HG02884 (cell line): ENCODE measurements at regions not wholly inside any gene's neighbourhood (a gene's known extent, or its start where the extent isn't known, plus 50 kb on each side); places are given as distances from the start of the nearest gene placed in this dataset.

Experiments used
- ATAC-seq: cut with Tn5 transposase; IDR thresholded peaks from one replicate; pipeline ENCODE4 v1.9.1; 2021; ENCODE audit warnings: mild to moderate bottlenecking, moderate library complexity; ENCODE audit not compliant: unreplicated experiment

DNA sequence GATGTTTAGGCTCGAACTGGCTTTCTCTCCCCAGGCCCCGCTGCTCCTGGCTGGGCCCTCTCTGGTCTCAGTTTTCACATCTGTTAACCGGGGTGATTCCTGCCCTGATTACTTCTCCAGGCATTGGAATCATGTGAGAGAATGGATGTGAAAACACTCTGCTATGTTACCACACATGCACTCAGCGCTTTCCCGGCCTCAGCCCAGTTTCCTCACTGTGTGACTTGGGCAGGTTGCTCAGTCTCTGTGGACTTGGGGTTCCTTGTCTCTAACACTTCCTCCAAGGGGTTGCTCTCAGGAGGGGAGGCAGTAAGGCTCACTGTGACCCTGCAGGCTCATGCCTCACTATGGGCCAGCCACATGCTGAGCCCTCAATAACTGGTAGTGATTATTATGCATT is 230.4 kb upstream of the HS6ST1 start:
- ATAC-seq, result no peak

DNA sequence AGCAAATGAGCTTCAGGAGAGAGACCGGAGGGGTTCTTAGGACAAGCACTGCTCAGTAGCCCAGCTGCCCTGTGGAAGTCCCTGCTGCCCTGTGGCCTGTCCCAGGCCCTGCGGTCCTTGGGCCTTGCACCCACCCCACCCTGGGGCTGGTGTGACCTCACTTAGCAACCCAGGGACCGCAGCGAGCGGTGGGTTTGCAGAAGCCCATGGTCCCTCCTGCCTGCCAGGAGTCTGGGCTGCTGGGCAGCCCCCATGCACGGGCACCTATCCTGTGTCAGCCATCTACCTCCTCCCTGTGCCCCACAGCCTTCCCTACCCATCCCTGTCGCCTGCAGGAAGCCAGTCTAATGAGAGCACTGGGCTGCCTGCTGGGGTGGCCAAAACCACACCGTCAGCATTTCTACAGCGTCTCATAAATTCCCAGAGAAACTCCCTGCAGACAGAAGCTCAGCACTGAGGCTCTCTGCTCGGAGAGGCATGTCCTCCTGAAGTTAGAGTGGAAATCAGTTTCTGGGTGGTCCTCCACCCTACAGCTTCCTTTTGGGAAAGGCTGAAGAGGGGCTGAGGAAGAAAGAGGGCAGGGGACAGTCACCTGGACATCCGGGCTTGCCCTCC is 231.1 kb upstream of the HS6ST1 start:
- ATAC-seq, result no peak

DNA sequence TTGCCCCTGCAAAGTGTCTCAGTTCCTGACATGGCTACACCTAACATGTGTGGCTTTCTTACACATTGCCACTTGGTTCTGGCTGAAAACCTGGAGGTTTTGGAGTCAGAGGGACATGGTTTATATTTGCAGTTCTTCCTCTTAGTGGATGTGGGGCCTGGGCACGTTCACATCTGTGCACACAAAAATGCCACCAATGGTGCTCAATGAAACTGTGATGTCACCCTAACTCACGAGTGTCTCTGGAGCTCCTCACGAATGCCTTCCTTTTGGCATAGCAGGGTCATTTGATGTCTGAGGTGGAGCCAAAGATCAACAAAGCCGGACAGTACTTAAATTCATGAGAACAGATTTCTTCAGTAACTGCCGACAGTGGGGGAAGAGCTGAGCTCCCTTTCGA is 231.7 kb upstream of the HS6ST1 start:
- no peak for ATAC-seq

DNA sequence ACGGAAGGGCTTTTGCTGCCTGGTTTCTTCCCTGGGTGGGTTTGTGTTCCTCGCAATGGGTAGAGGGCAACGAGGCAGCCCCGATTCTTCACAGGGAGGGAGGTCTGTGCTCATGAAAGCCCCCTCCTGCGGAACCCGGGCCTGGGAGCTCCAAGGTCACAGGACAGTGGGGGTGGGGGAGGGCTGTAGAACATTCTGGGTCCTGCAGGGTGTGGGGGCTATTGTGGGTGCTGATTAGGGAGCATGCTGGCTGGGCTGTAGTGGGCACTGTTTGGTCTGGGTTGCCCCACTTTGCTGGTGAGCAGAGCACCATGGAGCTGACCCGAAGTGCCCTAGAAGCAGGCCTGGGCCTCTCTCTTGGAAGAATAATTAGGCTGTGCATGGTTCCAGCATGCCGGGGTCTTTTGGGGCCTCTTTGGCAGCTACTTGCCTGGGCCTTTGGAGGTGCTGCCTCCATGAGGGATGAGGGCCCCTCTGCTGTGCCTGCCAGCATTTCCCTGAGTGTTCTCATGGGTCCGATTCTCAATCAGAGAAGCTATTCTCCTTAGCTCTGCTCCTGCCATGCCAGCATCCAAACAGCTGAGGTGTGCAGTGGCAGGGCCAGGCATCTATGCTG is 232.2 kb upstream of the HS6ST1 start:
- no peak for ATAC-seq

DNA sequence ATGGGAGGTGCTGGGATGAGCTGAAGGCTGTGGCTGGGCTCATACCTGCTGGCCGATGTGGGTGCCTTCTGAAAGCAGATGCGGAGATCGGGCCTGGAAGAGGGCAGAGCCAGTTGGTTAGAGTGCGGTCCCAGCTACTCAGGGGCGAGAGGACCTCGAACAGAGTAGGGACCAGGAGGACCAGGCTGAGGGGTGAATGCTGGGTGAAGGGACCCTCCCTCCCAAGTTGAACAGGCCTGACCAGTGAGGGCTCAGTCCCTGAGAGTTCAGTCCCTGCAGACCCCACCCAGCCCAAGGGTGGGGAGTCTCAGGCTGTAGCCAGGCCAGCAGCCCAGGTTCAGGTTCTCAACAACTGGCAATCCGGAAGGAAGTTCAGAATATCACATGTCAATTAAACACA is 232.8 kb upstream of the HS6ST1 start:
- ATAC-seq, result no peak

DNA sequence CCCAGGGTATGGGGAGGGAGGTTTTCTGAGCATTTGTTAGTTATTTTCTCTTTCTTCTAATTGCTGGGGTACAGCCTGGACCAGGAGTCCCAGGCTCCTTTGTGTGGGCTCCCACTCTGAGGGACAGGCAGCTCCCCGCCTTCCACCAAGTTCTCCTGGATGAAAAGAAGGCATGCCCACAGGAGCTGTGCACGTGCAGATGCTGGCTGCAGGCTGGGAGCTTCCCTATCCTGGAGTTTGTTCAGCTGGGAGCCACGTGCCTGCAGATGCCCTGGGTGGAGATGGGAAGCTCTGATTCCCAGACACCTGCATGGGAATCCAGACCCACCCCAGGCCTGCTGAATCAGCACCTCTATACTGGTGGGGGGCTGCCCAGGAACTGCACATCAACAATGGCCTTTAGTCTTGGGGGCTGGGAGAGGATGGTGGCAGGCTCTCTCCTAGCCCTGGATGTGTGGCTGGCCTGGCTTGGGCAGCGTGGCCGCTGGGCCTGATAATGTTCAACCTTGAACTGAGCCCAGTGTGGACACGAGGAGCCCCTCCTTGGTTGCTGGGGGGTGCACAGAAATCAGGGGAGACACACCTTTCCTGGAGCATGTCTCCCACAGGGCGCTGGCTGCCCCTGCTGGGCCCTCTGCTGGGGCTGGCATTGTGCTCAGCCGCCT is 233.6 kb upstream of the HS6ST1 start:
- ATAC-seq, result no peak

DNA sequence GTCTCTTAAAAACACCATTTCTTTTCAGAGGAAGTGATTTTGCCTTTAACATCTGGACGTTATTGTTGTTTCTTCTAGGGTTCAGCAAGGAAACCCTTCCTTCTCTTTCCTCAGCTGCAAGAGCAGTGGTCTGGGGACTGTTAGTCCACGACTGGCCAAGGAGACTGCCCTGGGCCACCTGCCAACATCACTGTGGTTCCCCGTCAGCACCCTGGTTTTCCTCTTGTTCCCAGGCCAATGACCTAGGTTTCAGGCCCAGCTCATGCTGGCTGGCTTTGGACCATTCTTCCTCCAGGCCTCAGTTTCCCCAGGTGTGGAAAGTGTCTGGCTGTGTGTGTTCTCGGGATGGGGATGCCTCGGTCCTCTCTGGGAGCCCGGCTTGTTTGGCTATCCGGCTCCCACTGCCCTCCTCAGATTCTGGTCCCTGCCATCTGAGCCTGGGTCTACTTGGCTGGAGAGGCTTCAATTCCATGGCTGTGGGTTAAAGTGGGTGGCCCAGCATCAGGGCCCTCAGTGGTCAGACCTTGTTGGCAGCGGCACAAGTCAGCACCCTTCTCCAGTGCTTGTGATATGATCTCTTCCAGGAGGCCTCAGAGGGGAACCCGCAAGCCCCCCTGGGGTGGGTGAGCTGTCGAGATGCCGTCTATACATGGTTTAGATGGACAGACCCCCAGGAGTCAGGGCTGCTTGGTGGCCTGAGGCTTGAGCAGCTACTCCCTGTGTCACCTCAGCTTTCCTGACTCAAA is 234.3 kb upstream of the HS6ST1 start:
- ATAC-seq, result no peak

DNA sequence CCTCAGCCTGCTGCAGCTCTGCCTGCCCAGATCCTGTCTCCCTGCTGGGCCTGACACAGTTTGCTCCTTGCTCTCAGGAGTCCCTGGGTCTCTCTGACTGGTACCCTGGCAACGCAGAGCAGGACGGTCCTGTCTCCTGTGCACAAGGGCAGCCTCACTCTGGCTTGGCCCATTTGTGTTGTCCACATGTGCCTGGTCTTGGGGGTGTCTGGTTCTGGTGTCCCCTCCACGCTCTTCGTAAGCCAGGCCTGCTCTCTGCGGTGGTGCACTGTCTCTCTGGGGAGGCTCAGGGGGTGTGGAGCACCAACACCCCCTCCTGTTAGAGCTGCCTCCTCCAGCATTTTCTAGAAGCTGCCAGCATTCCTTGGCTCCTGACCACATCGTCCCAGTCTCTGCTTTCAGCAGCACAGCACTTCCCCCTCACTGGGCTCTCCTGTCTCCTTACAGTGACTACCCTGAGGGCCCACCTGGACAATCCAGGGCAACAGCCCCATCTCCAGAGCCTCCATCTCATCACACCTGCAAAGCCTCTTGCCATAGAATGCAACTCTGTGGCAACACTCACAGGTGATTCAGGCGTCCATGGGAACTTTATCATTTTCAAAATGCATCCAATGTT is 235.6 kb upstream of the HS6ST1 start:
- no peak for ATAC-seq

DNA sequence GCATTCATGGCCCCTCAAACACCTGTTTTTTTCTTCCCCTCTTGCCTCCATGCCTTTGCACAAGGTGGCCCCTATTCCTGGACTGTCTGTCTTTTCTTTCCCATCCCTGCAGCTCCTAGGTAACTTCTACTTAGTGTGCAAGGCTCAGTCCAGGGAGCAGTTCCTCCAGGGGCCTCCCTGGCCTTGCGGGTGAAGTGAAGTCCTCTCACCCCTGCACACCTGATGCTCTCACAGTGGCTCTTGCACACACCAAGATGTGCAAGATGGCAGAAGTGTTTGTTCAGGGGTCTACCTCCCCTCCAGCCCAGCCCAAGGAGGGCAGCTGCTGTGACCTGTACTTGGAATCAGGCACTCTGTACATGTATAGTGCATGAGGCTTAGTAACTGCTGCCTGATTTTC is 236.8 kb upstream of the HS6ST1 start:
- no peak for ATAC-seq

DNA sequence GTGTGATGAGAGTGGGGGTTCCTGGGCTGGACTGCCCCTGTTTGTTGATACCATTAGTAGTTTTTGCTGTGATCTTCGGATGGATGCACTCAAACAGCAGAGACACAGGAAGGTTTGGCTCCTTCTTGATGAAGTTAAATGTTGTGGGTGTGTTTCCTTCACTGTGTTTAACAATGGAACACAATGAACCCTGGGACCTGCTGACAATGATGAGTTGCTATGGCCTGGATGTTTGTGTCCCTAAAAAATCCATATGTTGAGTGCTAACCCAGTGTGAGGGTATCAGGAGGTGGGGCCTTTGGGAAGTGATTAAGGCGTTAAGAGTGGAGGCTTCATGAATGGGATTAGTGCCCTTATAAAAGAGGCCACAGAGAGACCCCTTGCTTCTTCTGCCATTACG is 237.4 kb upstream of the HS6ST1 start:
- no peak for ATAC-seq

DNA sequence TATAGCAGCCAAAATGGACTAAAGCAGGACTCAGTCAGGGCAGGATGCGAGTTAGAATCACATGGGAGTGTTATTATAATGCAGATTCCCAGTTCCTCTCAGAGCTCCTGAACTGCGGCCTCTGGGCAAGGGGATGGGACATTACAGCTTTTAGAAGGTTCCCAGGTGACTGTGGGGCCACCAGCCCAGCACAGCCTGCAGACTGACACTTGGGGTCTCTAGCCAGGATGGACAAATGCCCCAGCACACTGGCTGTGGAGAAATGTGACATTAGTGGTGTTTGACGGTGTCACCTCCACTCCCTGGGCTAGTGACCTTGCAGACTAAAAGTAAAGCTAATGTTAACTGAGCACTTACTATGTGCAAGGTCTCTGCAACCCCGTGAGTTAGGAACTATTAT is 238.0 kb upstream of the HS6ST1 start:
- ATAC-seq, result no peak

DNA sequence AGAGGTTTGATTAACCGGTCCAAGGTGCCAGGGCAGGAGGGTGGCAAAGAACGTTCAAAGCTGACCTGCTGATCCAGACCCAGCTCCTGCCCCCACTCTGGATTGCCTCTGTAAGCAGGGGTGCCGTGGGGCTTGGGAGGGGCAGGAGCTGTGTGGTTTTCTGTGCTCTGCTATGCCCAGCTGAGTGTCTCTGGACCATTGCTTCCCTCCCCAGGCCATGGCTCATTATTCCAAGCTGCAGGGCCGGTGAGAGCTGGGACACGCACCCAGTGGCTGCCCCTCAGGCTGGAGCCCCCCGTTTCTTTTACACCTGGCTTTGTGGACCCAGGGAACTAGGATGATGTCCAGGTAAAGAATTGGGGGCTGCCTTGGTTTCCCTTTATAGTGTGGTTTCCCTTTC is 238.4 kb upstream of the HS6ST1 start:
- no peak for ATAC-seq

DNA sequence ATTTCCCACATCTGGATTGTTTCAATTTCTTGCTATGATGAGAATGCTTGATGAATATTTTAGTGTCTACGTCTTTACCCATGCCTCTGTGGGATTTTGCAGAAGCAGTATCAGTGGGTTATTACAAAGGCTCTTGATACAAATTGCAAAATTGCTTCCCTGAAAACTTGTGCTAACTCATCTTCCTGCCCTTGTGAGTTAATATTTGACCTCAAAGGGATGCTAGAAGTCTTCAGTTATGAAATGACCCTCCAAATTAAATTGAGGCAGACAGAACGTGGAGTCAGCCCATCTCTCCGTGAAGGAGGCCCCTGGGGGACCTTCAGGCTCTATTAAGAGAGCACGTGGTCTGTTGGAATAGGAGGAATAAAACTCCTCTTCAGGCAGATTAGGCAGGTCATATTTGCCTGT is 239.2 kb upstream of the HS6ST1 start:
- no peak for ATAC-seq

DNA sequence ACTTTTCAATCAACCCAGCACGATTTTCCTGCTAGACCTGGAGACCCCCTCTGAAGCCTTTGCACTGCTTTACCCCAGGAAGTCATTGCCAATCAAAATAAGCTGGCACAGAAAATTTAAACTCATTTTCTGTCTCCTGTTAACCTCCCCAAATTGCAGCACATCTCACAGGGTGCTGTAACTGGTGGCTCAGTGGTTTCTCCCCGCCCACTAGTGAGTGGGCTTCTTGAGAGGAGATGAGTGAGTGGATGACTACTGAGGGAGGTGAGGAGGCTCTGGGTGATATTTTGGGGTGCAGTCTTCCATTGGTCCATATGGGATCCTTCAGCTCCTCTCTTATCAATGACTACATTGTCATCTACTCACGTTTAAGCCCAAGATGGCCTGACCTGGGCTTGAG is 239.8 kb upstream of the HS6ST1 start:
- no peak for ATAC-seq

DNA sequence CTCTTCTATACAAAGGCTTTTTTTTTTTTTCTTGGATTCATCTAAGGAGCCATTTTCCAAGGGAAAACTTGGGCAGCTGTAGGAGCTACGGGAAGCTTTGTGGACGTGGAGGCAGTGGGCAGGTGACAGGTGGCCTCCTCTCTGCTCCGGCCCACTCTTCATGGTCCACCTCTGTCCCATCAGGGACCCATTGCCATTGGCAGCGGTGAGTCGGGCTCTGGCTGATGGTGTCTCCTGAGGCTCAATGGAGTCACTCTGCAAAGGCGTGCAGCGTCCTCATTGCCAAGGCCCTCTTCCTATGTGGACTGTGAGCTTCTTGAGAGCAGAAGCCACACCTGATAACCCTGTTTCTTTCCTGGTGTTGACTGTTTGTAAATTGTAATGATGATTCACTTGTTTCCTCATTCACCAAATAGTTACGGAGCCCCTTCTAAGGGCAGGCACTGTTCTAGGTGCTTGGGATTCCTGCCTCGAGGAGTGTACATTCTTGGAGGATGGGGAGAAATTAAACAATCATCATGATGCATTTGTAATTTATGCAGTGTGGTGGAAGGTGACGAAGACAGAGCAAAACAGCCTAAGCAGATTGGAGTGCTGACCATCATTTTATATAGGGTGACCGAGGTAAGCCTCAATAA is 240.3 kb upstream of the HS6ST1 start:
- no peak for ATAC-seq

DNA sequence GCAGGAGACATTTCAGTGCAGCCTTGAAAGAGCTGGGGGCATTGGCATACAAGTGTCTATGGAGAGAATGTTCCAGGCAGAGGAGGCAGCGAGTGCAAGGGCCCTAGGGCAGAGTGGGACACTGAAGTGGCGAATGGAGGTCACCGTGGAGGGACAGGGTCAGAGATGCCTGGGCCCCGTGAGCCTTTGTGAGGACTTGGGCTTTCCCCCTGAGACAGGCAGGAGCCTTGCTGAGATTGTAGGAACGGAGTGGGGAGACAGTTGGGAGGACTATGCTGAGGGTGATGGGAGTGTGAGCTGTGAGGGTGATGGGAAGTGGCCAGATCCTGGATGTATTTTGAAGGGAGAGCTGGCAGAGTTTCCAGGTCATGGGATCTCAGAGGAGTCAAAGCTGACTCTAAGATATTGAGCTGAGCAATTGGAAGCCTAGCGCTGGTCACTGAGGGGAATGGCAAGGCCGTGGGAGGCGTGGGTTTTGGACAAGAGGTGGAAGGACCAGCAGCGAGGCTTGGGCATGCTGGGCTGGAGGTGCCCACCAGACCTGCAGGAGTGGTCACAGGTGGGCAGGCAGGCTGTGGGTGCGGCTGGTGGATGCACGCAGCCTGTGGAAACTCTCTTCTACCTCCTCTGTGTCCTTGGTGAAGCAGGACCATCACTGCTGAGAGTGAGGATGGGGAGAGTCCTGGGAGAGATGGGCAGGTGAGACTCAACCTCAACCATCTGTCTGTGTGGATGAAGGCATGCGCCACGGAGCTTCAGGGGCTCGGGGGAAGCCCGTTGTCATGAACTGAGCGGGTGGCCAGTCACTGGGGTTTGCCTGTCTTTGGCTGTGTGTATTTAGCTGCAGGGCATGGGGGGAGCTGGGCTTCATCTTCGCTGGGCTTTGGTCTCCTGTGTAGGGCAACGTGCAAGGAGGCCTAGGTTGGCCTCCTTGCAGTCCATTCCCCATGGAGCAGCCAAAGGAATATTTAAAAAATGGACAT is 241.2 kb upstream of the HS6ST1 start:
- no peak for ATAC-seq

DNA sequence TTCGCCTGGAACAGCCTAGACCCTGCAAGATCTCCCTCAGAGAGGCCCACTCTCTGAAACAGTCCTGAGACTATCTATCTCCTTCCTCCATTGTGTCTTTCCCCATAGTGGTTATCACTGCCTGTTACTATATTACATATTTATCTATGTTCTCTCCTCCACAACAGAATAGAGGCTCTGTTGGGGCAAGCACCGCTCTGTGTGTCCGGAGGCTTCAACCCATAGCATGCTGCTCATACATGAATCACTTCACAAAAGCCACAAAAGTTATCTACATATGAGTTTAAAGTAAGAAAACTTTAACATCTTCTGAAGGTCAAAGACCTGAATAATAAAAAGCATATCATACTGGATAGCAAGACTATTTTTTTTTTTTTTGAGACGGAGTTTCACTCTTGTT is 242.1 kb upstream of the HS6ST1 start:
- no peak for ATAC-seq

DNA sequence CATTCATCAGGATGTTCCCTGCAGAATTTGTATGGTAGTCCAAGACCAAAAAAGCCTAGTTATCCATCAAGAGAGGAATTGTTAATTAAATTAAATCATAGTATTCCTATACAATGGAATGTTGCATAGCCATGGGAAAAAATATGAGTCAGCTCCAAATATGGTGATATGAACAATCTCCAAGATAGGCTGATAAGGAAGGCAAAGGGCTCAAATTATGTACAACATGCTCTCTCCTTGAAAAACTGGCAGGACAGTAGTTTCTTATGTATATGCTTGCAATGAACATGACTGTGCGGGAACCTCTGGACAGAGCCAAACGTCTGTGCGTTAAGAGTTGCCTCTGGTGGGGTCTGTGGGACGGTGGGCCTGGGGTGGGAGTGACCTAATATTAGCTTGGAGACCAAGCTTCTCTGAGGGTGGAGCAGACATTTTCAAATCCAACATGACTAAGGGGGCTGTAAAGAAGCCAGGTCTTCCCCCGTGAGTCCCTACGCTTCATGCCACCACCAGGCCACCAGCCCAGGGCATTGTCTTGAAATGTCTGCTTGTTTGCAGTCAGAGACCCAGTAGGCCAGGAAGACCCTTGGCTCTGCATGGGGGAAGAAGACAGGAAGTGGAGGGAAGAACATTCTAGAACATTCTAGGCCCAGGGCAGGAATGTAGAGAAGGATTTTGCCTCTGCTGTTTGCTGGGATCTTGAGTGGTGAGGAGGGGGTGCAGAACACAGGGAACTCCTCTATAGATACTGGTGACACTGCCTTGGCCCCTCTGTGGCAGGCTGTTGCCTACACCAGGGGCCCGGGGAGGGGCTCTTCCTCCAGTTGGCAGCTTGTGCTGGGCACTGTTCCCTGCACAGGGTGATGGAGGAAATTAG is 244.0 kb upstream of the HS6ST1 start:
- ATAC-seq, result no peak

DNA sequence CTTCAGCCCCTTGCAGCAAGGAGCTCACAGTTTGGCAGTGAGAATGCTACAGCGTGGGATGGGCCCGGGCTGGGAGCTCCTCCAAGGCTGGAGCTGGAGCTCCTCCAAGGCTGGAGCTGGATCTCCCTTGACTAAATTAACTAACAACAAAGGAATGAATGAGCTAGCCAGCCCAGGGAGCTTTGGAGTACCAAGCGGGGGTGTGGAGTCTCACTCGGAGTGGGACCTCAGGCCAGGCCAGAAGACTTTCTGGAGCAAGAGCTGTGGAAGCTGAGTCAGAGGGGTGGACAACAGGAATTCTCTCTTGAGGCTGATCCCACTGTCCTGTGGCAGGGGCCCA is 244.7 kb upstream of the HS6ST1 start:
- no peak for ATAC-seq
